ENCODE measurements at regions not wholly inside any gene's neighbourhood (a gene's known extent, or its start where the extent isn't known, plus 50 kb on each side); places are given as distances from the start of the nearest gene placed in this dataset.

GRCh38 chr11:123361110-123361509 lies 69.0 kb upstream of the GRAMD1B start:
- Mint-ChIP-seq H3K36me3 (ENCODE audit: low read depth) (no peaks in the 10 kb centered on the region), H3K27ac (no peak overlapping the region)
- no peak for ATAC-seq

More at GRCh38 chr11:123361110-123361509, 69.0 kb upstream of the GRAMD1B start:
- no peak overlapping the region for H2AFZ ChIP-seq
- no peaks in the 10 kb centered on the region for H4K20me1 ChIP-seq (replicated peaks; ENCODE audit: insufficient read depth)
- H3K27me3 ChIP-seq (ENCODE audit: insufficient read depth), result peaks cover 62% of the 10 kb centered on the region
- H3F3A ChIP-seq (replicated peaks; ENCODE audit: low read depth), result no peaks in the 10 kb centered on the region
- H3K4me3 ChIP-seq, result no peak overlapping the region
- no peak overlapping the region for H3K4me3 Mint-ChIP-seq
- no peak overlapping the region for H3K27ac ChIP-seq (ENCODE audit: low read depth)
- H3K4me2 ChIP-seq, result no peak overlapping the region
- DNase-seq (ENCODE audit: low spot score), result no peak
- H3K4me1 Mint-ChIP-seq, result peaks cover 13% of the 10 kb centered on the region; the same call in 2 of the 3 replicates
- peaks cover 51% of the 10 kb centered on the region for H3K27me3 Mint-ChIP-seq (ENCODE audit: insufficient read depth, low read depth, poor library complexity)
- no peaks in the 10 kb centered on the region for H3K9me2 ChIP-seq (ENCODE audit: insufficient read depth)
- peaks cover 7% of the 10 kb centered on the region for H3K4me1 ChIP-seq (ENCODE audit: insufficient read depth)
- H3K36me3 ChIP-seq (ENCODE audit: insufficient read depth), result no peaks in the 10 kb centered on the region
- TF ChIP-seq ZNF331 (CRISPR knock-in tag; IDR thresholded peaks at IDR 0.05; ENCODE audit: low read depth), result no peak
- no peak for TF ChIP-seq JUNB (IDR thresholded peaks at IDR 0.05; ENCODE audit: unreplicated experiment)
- no peak for TF ChIP-seq CTCF (conservative IDR thresholded peaks at IDR 0.05; ENCODE audit: low read depth in 2 of 2)
- TF ChIP-seq EZH2phosphoT487 (IDR thresholded peaks at IDR 0.05; ENCODE audit: unreplicated experiment), result no peak
- TF ChIP-seq ETS1 (IDR thresholded peaks at IDR 0.05), result no peak
- no peak for TF ChIP-seq STAT1 (IDR thresholded peaks at IDR 0.05; ENCODE audit: unreplicated experiment)
- TF ChIP-seq REST (IDR thresholded peaks at IDR 0.05; ENCODE audit: unreplicated experiment), result no peak
- no peak for TF ChIP-seq CREB1 (CRISPR knock-in tag; IDR thresholded peaks at IDR 0.05; ENCODE audit: low read depth)
- no peak for TF ChIP-seq ZNF114 (CRISPR knock-in tag; IDR thresholded peaks at IDR 0.05)
- TF ChIP-seq ZNF462 (CRISPR knock-in tag; IDR thresholded peaks at IDR 0.05), result no peak
- no peaks in the 10 kb centered on the region for H3K79me2 ChIP-seq (replicated peaks; ENCODE audit: insufficient read depth)
- no peaks in the 10 kb centered on the region; the same call in 2 of the 3 replicates for H3K9me3 Mint-ChIP-seq
